Activated CD4-positive, alpha-beta T cell treated with anti-CD3 and anti-CD28 coated beads, Interleukin-2, amount 50 U/mL, for 48 hours (primary cell): ENCODE measurements at regions not wholly inside any gene's neighbourhood (a gene's known extent, or its start where the extent isn't known, plus 50 kb on each side); places are given as distances from the start of the nearest gene placed in this dataset.
A peak's percentile ranks its signal among the peaks of the same experiment; 100 is the strongest.
"Not testable (repeated sequence)": the region's sequence is repeated elsewhere in the genome, so short reads cannot be mapped to it uniquely, and the experiment has no call there.

Experiments
- DNase-seq, 2 experiments: peaks; one replicate each; pipeline ENCODE4 v3.0.0-alpha.2; 2020

GRCh38 chr21:33993286-33994231, 78.0 kb upstream of the ATP5PO start:
- no peak for DNase-seq

- not testable (repeated sequence) for DNase-seq
These were observed 76.8 kb upstream of the ATP5PO start for GRCh38 chr21:33992412-33992811.

- DNase-seq = no peak
These were observed 75.5 kb upstream of the ATP5PO start for GRCh38 chr21:33991133-33991532.

GRCh38 chr21:33989440-33989839, 73.8 kb upstream of the ATP5PO start:
- no peak for DNase-seq

GRCh38 chr21:33988237-33989017, 72.8 kb upstream of the ATP5PO start:
- DNase-seq = no peak

- DNase-seq = no peak
These were observed 71.9 kb upstream of the ATP5PO start for GRCh38 chr21:33987461-33987860.

GRCh38 chr21:33985117-33986050, 69.8 kb upstream of the ATP5PO start:
- DNase-seq = no peak

GRCh38 chr21:33984021-33984481, 68.4 kb upstream of the ATP5PO start:
- no peak for DNase-seq

GRCh38 chr21:33981391-33982101, 65.9 kb upstream of the ATP5PO start:
- no peak for DNase-seq

- DNase-seq = no peak
These were observed 64.8 kb upstream of the ATP5PO start for GRCh38 chr21:33980276-33980916.

GRCh38 chr21:33978585-33978984, 63.0 kb upstream of the ATP5PO start:
- DNase-seq = no peak

GRCh38 chr21:33977721-33978369, 62.2 kb upstream of the ATP5PO start:
- DNase-seq = no peak

- peak; percentile 37 to 46 for DNase-seq
These were observed 61.6 kb upstream of the ATP5PO start for GRCh38 chr21:33977017-33977720.

GRCh38 chr21:33976082-33977016, 60.7 kb upstream of the ATP5PO start:
- DNase-seq = peak; percentile 70 to 78

GRCh38 chr21:33975548-33976081, 60.0 kb upstream of the ATP5PO start:
- DNase-seq = peak; percentile 66 to 79

GRCh38 chr21:33974513-33975468, 59.2 kb upstream of the ATP5PO start:
- DNase-seq = no peak

GRCh38 chr21:33973268-33973667, 57.7 kb upstream of the ATP5PO start:
- no peak for DNase-seq
